SK-N-SH (cell line): ENCODE measurements at regions not wholly inside any gene's neighbourhood (a gene's known extent, or its start where the extent isn't known, plus 50 kb on each side); places are given as distances from the start of the nearest gene placed in this dataset.

Experiments
- CTCF ChIA-PET: fragments of 300-600, 350-600 bp; formaldehyde crosslinking; extraction: SDS; loops from one replicate; lab custom pipeline; 2021; lab: Yijun Ruan, JAX
- POLR2A ChIA-PET: fragments of 350-600 bp; sonication (Branson Sonifier 250); formaldehyde crosslinking; extraction: SDS; loops from one replicate; lab custom pipeline; 2020; ENCODE audit warnings: antibody characterized with exemption, inconsistent platforms; lab: Yijun Ruan, JAX
- DNase-seq: peaks from one replicate; pipeline ENCODE4 v3.0.0; 2012
- H2AFZ ChIP-seq: fragments of 200-600 bp; sonication (generic); 2 replicates; pipeline ENCODE4 v1.8.1; 2016; ENCODE audit warnings: antibody characterized with exemption, mild to moderate bottlenecking, low read depth
- H3F3A ChIP-seq: fragments of 200-600 bp; sonication (generic); replicated peaks from 2 replicates; pipeline ENCODE3; 2016; ENCODE audit warnings: antibody characterized with exemption, mild to moderate bottlenecking; ENCODE audit not compliant: insufficient read depth
- H3K27ac ChIP-seq, 2 experiments: fragments of 200-500 bp in 1 of 2; fragments of 200-600 bp in 1 of 2; sonication (Bioruptor generic) in 1 of 2; sonication (generic), shearing (Covaris generic) in 1 of 2; 2 replicates each; pipeline versions ENCODE4 v1.5.1 to v1.6.1; 2014 to 2016; ENCODE audit warnings: low read depth in 2 of 2, inconsistent platforms in 1 of 2, low read length in 1 of 2, mild to moderate bottlenecking in 1 of 2, mixed read lengths in 1 of 2
- H3K27me3 ChIP-seq: fragments of 200-600 bp; sonication (generic), shearing (Covaris generic); 2 replicates; pipeline ENCODE4 v1.6.1; 2016; ENCODE audit warnings: mixed run types; ENCODE audit not compliant: insufficient read depth
- H3K36me3 ChIP-seq, 2 experiments: fragments of 200-500 bp in 1 of 2; fragments of 200-600 bp in 1 of 2; sonication (Bioruptor generic) in 1 of 2; sonication (generic) in 1 of 2; replicated peaks in 1 of 2; 2 replicates each; pipeline versions ENCODE3 to v1.5.1; 2014 to 2016; ENCODE audit warnings: low read length in 1 of 2, mild to moderate bottlenecking in 1 of 2; ENCODE audit not compliant: insufficient read depth in 2 of 2, control insufficient read depth in 1 of 2
- H3K4me1 ChIP-seq, 2 experiments: fragments of 200-500 bp in 1 of 2; fragments of 200-600 bp in 1 of 2; sonication (Bioruptor generic) in 1 of 2; sonication (generic), shearing (Covaris generic) in 1 of 2; 2 replicates each; pipeline versions ENCODE4 v1.5.1 to v1.6.1; 2014 to 2016; ENCODE audit warnings: low read depth in 1 of 2, low read length in 1 of 2, mixed run types in 1 of 2; ENCODE audit not compliant: insufficient read depth in 2 of 2, control insufficient read depth in 1 of 2
- H3K4me2 ChIP-seq: fragments of 200-600 bp; sonication (generic), shearing (Covaris generic); 2 replicates; pipeline ENCODE4 v1.6.1; 2017; ENCODE audit warnings: mixed run types
- H3K4me3 ChIP-seq, 2 experiments: fragments of 200-500 bp in 1 of 2; fragments of 200-600 bp in 1 of 2; sonication (Bioruptor generic) in 1 of 2; sonication (generic), shearing (Covaris generic) in 1 of 2; 2 replicates each; pipeline versions ENCODE4 v1.5.1 to v1.8.1; 2014 to 2016; ENCODE audit warnings: low read depth in 2 of 2, inconsistent platforms in 1 of 2, low read length in 1 of 2, mild to moderate bottlenecking in 1 of 2, mixed read lengths in 1 of 2, moderate library complexity in 1 of 2
- H3K79me2 ChIP-seq: fragments of 200-600 bp; sonication (generic); 2 replicates; pipeline ENCODE4 v1.8.1; 2017; ENCODE audit warnings: mild to moderate bottlenecking; ENCODE audit not compliant: insufficient read depth
- H3K9ac ChIP-seq: fragments of 200-600 bp; sonication (generic); 2 replicates; pipeline ENCODE4 v1.6.1; 2017; ENCODE audit warnings: mixed run types
- H3K9me2 ChIP-seq: fragments of 200-600 bp; sonication (generic); 2 replicates; pipeline ENCODE4 v1.6.1; 2017; ENCODE audit warnings: mixed run types
- H3K9me3 ChIP-seq: fragments of 200-600 bp; sonication (generic); 2 replicates; pipeline ENCODE4 v1.6.1; 2017; ENCODE audit warnings: mixed run types, mild to moderate bottlenecking, moderate library complexity
- H4K20me1 ChIP-seq: fragments of 200-600 bp; sonication (generic); 2 replicates; pipeline ENCODE4 v1.6.1; 2017; ENCODE audit warnings: mild to moderate bottlenecking, mixed run types; ENCODE audit not compliant: insufficient read depth
- CHD2 ChIP-seq: fragments of 150-350 bp; IDR thresholded peaks from 2 replicates; pipeline ENCODE4 v1.6.1; 2018; ENCODE audit warnings: low read length; ENCODE audit not compliant: partially characterized antibody
- EP300 ChIP-seq, 2 experiments: IDR thresholded peaks; 2 replicates each; pipeline versions ENCODE4 v1.4.0 to v1.6.1; 2012; ENCODE audit warnings: borderline replicate concordance in 1 of 2, low read depth in 1 of 2, low read length in 1 of 2
- FOXJ3 ChIP-seq: sonication (generic); formaldehyde crosslinking; IDR thresholded peaks from 2 replicates; pipeline ENCODE4 v1.5.1; 2020; ENCODE audit warnings: mild to moderate bottlenecking, missing genetic modification reagents
- FOXM1 ChIP-seq: IDR thresholded peaks from 2 replicates; pipeline ENCODE4 v1.4.0; 2012; ENCODE audit warnings: low read depth, mild to moderate bottlenecking
- GABPA ChIP-seq: IDR thresholded peaks from 2 replicates; pipeline ENCODE4 v1.4.0; 2012; ENCODE audit warnings: low read depth, mild to moderate bottlenecking
- GATA2 ChIP-seq: sonication (generic); formaldehyde crosslinking; IDR thresholded peaks from 2 replicates; pipeline ENCODE4 v1.5.0; 2020; ENCODE audit warnings: mild to moderate bottlenecking, missing genetic modification reagents
- JUND ChIP-seq: IDR thresholded peaks from 2 replicates; pipeline ENCODE4 v1.4.0; 2012
- NRF1 ChIP-seq: IDR thresholded peaks from 2 replicates; pipeline ENCODE4 v1.6.1; 2012; ENCODE audit warnings: low read depth, mild to moderate bottlenecking, low read length
- RAD21 ChIP-seq: IDR thresholded peaks from 2 replicates; pipeline ENCODE4 v1.6.1; 2012; ENCODE audit warnings: mild to moderate bottlenecking, low read length
- RCOR1 ChIP-seq: fragments of 150-350 bp; IDR thresholded peaks from 2 replicates; pipeline ENCODE4 v1.6.1; 2017; ENCODE audit warnings: antibody characterized with exemption, low read length
- RFX5 ChIP-seq: IDR thresholded peaks from 2 replicates; pipeline ENCODE4 v1.6.1; 2012; ENCODE audit warnings: mild to moderate bottlenecking, improper control_type of control experiment, low read length
- RXRA ChIP-seq: IDR thresholded peaks from 2 replicates; pipeline ENCODE4 v1.4.0; 2012; ENCODE audit warnings: low read depth, mild to moderate bottlenecking, borderline replicate concordance
- TAF1 ChIP-seq: IDR thresholded peaks from 2 replicates; pipeline ENCODE4 v1.6.1; 2012; ENCODE audit warnings: low read depth, mild to moderate bottlenecking, low read length, moderate library complexity, borderline replicate concordance
- TEAD4 ChIP-seq: IDR thresholded peaks from 2 replicates; pipeline ENCODE4 v1.4.0; 2012; ENCODE audit warnings: mild to moderate bottlenecking, borderline replicate concordance; ENCODE audit not compliant: insufficient read depth
- YY1 ChIP-seq: IDR thresholded peaks from 2 replicates; pipeline ENCODE4 v1.4.0; 2012; ENCODE audit warnings: low read depth, mild to moderate bottlenecking
- WGBS: methylation state at CpG from one replicate; pipeline ENCODE4 v1.1.6; 2017; ENCODE audit warnings: low lambda C conversion rate; 5-methylcytosine and 5-hydroxymethylcytosine counted together
- TF ChIP-seq, protein P1 (sequence below): fragments of 200-600 bp; sonication (generic); IDR thresholded peaks from 2 replicates; pipeline ENCODE4 v1.6.1; 2017; ENCODE audit warnings: antibody characterized with exemption, mild to moderate bottlenecking, moderate library complexity
- TF ChIP-seq, protein P2 (sequence below): fragments of 150-350 bp; IDR thresholded peaks from 2 replicates; pipeline ENCODE4 v1.6.1; 2016; ENCODE audit warnings: mild to moderate bottlenecking, low read depth, low read length
- TF ChIP-seq, protein P3 (sequence below): IDR thresholded peaks from 2 replicates; pipeline ENCODE4; 2012
- TF ChIP-seq, protein P4 (sequence below): IDR thresholded peaks from 2 replicates; pipeline ENCODE4 v1.6.1; 2012; ENCODE audit warnings: mild to moderate bottlenecking, low read depth, low read length, moderate library complexity
- TF ChIP-seq, protein P5 (sequence below): IDR thresholded peaks from 2 replicates; pipeline ENCODE4 v1.4.0; 2012; ENCODE audit warnings: low read depth, borderline replicate concordance
- TF ChIP-seq, protein P6 (sequence below): IDR thresholded peaks from 2 replicates; pipeline ENCODE4 v1.4.0; 2012; ENCODE audit warnings: low read depth

DNA sequence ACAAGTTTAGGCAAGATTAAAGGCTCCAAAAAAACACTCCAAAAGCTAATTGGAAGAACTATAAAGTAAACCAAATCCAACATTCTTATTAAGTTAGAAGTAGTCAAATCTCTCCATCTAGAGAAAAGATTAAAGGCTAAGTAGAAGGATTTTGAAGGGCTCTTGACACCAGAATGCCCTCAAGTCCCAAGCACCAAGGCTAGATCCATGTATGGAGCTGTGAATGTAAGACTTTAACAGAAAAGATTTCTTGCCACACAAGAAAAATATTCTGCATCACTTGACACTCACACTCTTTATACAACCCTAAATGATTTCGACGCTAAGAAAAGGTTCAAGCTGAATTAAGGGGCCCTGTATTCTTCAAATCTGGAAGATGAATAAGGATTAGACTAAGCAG, 345.2 kb downstream of the VGLL3 start (continued):
- TF ChIP-seq, protein P1, sequence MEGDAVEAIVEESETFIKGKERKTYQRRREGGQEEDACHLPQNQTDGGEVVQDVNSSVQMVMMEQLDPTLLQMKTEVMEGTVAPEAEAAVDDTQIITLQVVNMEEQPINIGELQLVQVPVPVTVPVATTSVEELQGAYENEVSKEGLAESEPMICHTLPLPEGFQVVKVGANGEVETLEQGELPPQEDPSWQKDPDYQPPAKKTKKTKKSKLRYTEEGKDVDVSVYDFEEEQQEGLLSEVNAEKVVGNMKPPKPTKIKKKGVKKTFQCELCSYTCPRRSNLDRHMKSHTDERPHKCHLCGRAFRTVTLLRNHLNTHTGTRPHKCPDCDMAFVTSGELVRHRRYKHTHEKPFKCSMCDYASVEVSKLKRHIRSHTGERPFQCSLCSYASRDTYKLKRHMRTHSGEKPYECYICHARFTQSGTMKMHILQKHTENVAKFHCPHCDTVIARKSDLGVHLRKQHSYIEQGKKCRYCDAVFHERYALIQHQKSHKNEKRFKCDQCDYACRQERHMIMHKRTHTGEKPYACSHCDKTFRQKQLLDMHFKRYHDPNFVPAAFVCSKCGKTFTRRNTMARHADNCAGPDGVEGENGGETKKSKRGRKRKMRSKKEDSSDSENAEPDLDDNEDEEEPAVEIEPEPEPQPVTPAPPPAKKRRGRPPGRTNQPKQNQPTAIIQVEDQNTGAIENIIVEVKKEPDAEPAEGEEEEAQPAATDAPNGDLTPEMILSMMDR = no peak
- TF ChIP-seq EP300 (IDR thresholded peaks at IDR 0.05; ENCODE audit: borderline replicate concordance in 1 of 2, low read depth in 1 of 2, low read length in 1 of 2) (no peak), NRF1 (no peak), TEAD4 (no peak)
- TF ChIP-seq, protein P2, sequence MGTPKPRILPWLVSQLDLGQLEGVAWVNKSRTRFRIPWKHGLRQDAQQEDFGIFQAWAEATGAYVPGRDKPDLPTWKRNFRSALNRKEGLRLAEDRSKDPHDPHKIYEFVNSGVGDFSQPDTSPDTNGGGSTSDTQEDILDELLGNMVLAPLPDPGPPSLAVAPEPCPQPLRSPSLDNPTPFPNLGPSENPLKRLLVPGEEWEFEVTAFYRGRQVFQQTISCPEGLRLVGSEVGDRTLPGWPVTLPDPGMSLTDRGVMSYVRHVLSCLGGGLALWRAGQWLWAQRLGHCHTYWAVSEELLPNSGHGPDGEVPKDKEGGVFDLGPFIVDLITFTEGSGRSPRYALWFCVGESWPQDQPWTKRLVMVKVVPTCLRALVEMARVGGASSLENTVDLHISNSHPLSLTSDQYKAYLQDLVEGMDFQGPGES = no peak
- TF ChIP-seq, protein P3, sequence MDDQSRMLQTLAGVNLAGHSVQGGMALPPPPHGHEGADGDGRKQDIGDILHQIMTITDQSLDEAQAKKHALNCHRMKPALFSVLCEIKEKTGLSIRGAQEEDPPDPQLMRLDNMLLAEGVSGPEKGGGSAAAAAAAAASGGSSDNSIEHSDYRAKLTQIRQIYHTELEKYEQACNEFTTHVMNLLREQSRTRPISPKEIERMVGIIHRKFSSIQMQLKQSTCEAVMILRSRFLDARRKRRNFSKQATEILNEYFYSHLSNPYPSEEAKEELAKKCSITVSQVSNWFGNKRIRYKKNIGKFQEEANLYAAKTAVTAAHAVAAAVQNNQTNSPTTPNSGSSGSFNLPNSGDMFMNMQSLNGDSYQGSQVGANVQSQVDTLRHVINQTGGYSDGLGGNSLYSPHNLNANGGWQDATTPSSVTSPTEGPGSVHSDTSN = no peak

DNA sequence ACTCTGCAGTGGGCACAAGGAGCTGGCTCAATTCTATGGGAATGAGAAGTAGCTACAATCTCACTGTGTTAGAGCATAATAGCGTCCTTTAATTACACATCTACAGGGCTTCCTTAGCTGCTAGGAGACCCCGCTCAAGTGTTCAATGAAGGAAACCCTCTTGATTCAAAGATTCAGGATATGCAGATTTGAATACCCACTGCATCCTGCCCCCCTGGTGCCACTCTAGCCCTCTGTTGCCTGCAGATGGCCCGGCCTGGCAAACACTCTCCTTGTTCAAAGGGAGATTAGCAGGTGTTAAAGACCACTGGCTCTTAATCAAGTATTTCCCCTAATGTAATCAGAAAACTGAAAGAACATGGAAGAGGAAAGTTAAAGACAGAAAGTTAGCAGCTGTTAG, 356.6 kb downstream of the VGLL3 start:
- Histone ChIP-seq H3K27ac (no peak overlapping the region), H3K4me3 (no peak overlapping the region), H3K27me3 (no peaks in the 10 kb centered on the region), H3K9me3 (no peaks in the 10 kb centered on the region), H4K20me1 (no peaks in the 10 kb centered on the region), H3K36me3 (no peaks in the 10 kb centered on the region), H2AFZ (no peak overlapping the region), H3K9me2 (no peaks in the 10 kb centered on the region; the same call in 1 of the 2 replicates), H3K9ac (no peak overlapping the region), H3K4me1 (no peaks in the 10 kb centered on the region; a peak in 2 of 4 replicates), H3K4me2 (no peak overlapping the region), H3F3A (no peaks in the 10 kb centered on the region), H3K79me2 (no peaks in the 10 kb centered on the region)
- DNase-seq = no peak
- no peak for TF ChIP-seq RXRA
- TF ChIP-seq, protein P1 = no peak
- TF ChIP-seq EP300 (IDR thresholded peaks at IDR 0.05; ENCODE audit: borderline replicate concordance in 1 of 2, low read depth in 1 of 2, low read length in 1 of 2) = no peak
- TF ChIP-seq RAD21 = no peak
- TF ChIP-seq YY1 = no peak
- TF ChIP-seq GABPA = no peak
- TF ChIP-seq JUND = no peak
- TF ChIP-seq TEAD4 = no peak
- TF ChIP-seq, protein P4, sequence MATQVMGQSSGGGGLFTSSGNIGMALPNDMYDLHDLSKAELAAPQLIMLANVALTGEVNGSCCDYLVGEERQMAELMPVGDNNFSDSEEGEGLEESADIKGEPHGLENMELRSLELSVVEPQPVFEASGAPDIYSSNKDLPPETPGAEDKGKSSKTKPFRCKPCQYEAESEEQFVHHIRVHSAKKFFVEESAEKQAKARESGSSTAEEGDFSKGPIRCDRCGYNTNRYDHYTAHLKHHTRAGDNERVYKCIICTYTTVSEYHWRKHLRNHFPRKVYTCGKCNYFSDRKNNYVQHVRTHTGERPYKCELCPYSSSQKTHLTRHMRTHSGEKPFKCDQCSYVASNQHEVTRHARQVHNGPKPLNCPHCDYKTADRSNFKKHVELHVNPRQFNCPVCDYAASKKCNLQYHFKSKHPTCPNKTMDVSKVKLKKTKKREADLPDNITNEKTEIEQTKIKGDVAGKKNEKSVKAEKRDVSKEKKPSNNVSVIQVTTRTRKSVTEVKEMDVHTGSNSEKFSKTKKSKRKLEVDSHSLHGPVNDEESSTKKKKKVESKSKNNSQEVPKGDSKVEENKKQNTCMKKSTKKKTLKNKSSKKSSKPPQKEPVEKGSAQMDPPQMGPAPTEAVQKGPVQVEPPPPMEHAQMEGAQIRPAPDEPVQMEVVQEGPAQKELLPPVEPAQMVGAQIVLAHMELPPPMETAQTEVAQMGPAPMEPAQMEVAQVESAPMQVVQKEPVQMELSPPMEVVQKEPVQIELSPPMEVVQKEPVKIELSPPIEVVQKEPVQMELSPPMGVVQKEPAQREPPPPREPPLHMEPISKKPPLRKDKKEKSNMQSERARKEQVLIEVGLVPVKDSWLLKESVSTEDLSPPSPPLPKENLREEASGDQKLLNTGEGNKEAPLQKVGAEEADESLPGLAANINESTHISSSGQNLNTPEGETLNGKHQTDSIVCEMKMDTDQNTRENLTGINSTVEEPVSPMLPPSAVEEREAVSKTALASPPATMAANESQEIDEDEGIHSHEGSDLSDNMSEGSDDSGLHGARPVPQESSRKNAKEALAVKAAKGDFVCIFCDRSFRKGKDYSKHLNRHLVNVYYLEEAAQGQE = no peak
- no peak for TF ChIP-seq GATA2 (CRISPR knock-in tag)
- no peak for TF ChIP-seq TAF1
- no peak for TF ChIP-seq FOXJ3 (CRISPR knock-in tag)
- no peak for TF ChIP-seq FOXM1
- no peak for TF ChIP-seq CHD2
- TF ChIP-seq, protein P5, sequence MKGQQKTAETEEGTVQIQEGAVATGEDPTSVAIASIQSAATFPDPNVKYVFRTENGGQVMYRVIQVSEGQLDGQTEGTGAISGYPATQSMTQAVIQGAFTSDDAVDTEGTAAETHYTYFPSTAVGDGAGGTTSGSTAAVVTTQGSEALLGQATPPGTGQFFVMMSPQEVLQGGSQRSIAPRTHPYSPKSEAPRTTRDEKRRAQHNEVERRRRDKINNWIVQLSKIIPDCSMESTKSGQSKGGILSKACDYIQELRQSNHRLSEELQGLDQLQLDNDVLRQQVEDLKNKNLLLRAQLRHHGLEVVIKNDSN = no peak
- TF ChIP-seq, protein P6, sequence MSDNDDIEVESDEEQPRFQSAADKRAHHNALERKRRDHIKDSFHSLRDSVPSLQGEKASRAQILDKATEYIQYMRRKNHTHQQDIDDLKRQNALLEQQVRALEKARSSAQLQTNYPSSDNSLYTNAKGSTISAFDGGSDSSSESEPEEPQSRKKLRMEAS = no peak
- no peak for TF ChIP-seq RCOR1
- TF ChIP-seq RFX5 = no peak
- WGBS = 0% methylated on average over 3 of the region's 3 CpGs
- ChIA-PET POLR2A (no interaction called here), CTCF (no interaction called here)
